Natural killer cell treated with Interleukin-12 subunit alpha and Interleukin-12 subunit beta and Interleukin-15 and Interleukin-18, amount 100 ng/mL, for 72 hours (primary cell): ENCODE measurements at regions not wholly inside any gene's neighbourhood (a gene's known extent, or its start where the extent isn't known, plus 50 kb on each side); places are given as distances from the start of the nearest gene placed in this dataset.

Source experiments
- ATAC-seq, 2 donors: fragments of 150-1000 bp; cut with Tn5 transposase in 1 of 2; sonication (Bioruptor Pico), chemical (Tn5 transposase) in 1 of 2; 2 replicates each; pipeline ENCODE4 v1.10.0; 2021
- DNase-seq: peaks from one replicate; pipeline ENCODE4 v3.0.0; 2022; ENCODE audit warnings: low spot score
- H3K27ac Mint-ChIP-seq, 2 donors: 1 replicate in 1 of 2; 2 replicates in 1 of 2; pipeline ENCODE4 v1.8.0; 2022; ENCODE audit warnings: mixed read lengths in 2 of 2, mild to moderate bottlenecking in 1 of 2, moderate library complexity in 1 of 2
- H3K27me3 Mint-ChIP-seq, 2 donors: 1 replicate in 1 of 2; 2 replicates in 1 of 2; pipeline ENCODE4 v1.8.0; 2022; ENCODE audit warnings: mixed read lengths in 2 of 2
- H3K36me3 Mint-ChIP-seq: one replicate; pipeline ENCODE4 v1.8.0; 2022; ENCODE audit warnings: mixed read lengths
- H3K4me1 Mint-ChIP-seq, 2 donors: 1 replicate in 1 of 2; 2 replicates in 1 of 2; pipeline ENCODE4 v1.8.0; 2022; ENCODE audit warnings: low read depth in 2 of 2, mixed read lengths in 2 of 2, mild to moderate bottlenecking in 1 of 2
- H3K4me3 Mint-ChIP-seq: one replicate; pipeline ENCODE4 v1.8.0; 2022; ENCODE audit warnings: mixed read lengths
- H3K9me3 Mint-ChIP-seq: 2 replicates; pipeline ENCODE4 v1.8.0; 2022; ENCODE audit warnings: mixed read lengths

GRCh38 chr21:16071761-16072160, 342.0 kb downstream of the USP25 start:
- ATAC-seq (no peak), DNase-seq (no peak)
- Mint-ChIP-seq H3K36me3 (no peaks in the 10 kb centered on the region), H3K9me3 (no peaks in the 10 kb centered on the region), H3K4me1 (no peaks in the 10 kb centered on the region), H3K27me3 (no peaks in the 10 kb centered on the region), H3K27ac (no peak overlapping the region), H3K4me3 (no peak overlapping the region)

DNA sequence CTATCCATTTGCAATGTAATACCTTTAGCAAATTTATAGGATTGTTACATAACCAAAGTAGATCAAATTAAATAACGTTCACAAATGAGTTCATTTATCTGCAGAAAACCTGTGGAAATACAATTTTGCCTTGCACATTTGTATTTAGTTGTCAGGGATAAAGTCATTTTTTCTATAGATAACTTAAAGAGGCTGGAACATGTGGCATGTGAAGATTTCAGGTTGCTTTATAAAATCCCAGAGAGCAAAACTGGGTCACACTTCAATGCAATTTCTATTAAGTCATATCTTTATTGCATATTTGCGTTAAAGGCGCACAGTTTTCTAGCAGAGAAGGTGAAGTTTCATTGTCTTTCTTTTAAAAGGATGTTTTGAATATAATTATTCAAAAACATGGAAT, 342.4 kb downstream of the USP25 start:
- H3K9me3 Mint-ChIP-seq = no peaks in the 10 kb centered on the region
- no peaks in the 10 kb centered on the region for H3K36me3 Mint-ChIP-seq
- no peaks in the 10 kb centered on the region for H3K4me1 Mint-ChIP-seq
- no peak overlapping the region for H3K4me3 Mint-ChIP-seq
- no peak overlapping the region for H3K27ac Mint-ChIP-seq
- H3K27me3 Mint-ChIP-seq = no peaks in the 10 kb centered on the region
- DNase-seq (no peak), ATAC-seq (no peak)

- DNase-seq (no peak), ATAC-seq (no peak)
- Mint-ChIP-seq H3K9me3 (no peaks in the 10 kb centered on the region), H3K4me1 (no peaks in the 10 kb centered on the region), H3K4me3 (no peak overlapping the region), H3K27me3 (no peaks in the 10 kb centered on the region), H3K27ac (no peak overlapping the region), H3K36me3 (no peaks in the 10 kb centered on the region)
Measured at GRCh38 chr21:16072737-16073136, 343.0 kb downstream of the USP25 start.

GRCh38 chr21:16073586-16073985, 343.8 kb downstream of the USP25 start:
- H3K4me1 Mint-ChIP-seq = no peaks in the 10 kb centered on the region
- no peak overlapping the region for H3K4me3 Mint-ChIP-seq
- no peak for DNase-seq
- H3K9me3 Mint-ChIP-seq = no peaks in the 10 kb centered on the region
- no peaks in the 10 kb centered on the region for H3K27me3 Mint-ChIP-seq
- H3K27ac Mint-ChIP-seq = no peak overlapping the region
- no peak for ATAC-seq
- no peaks in the 10 kb centered on the region for H3K36me3 Mint-ChIP-seq

GRCh38 chr21:16074950-16075489, 345.2 kb downstream of the USP25 start:
- Mint-ChIP-seq H3K4me1 (no peaks in the 10 kb centered on the region), H3K27me3 (no peaks in the 10 kb centered on the region), H3K4me3 (no peak overlapping the region), H3K9me3 (no peaks in the 10 kb centered on the region), H3K27ac (no peak overlapping the region), H3K36me3 (no peaks in the 10 kb centered on the region)
- ATAC-seq (no peak), DNase-seq (no peak)

GRCh38 chr21:16075649-16076282, 346.0 kb downstream of the USP25 start:
- no peak overlapping the region for H3K27ac Mint-ChIP-seq
- H3K4me3 Mint-ChIP-seq = no peak overlapping the region
- no peaks in the 10 kb centered on the region for H3K36me3 Mint-ChIP-seq
- ATAC-seq (no peak), DNase-seq (no peak)
- no peaks in the 10 kb centered on the region for H3K4me1 Mint-ChIP-seq
- H3K9me3 Mint-ChIP-seq = no peaks in the 10 kb centered on the region
- H3K27me3 Mint-ChIP-seq = no peaks in the 10 kb centered on the region

DNA sequence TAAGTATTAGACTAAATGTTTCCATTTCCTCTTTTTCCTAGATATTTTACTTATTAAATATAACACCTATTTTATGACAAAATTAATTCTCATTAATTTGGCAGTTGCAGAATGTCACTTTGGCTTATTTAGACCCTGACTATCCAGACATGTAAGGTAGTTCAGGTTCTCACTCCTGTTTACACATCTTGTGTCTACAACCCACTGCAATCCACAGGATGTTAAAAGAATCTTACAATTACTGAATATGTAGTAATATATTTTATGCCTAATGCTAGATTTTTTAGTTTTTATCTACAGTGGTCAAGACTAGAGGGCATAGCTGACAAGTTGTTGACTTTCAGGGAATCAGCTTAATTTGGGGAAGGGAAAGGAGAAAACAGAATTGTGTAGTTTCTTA, 346.7 kb downstream of the USP25 start:
- Mint-ChIP-seq H3K36me3 (no peaks in the 10 kb centered on the region), H3K27ac (no peak overlapping the region), H3K9me3 (no peaks in the 10 kb centered on the region), H3K27me3 (no peaks in the 10 kb centered on the region), H3K4me1 (no peaks in the 10 kb centered on the region), H3K4me3 (no peak overlapping the region)
- DNase-seq (no peak), ATAC-seq (no peak)

GRCh38 chr21:16078382-16078781, 348.6 kb downstream of the USP25 start:
- no peaks in the 10 kb centered on the region for H3K36me3 Mint-ChIP-seq
- H3K4me1 Mint-ChIP-seq = no peaks in the 10 kb centered on the region

GRCh38 chr21:16079830-16080229, 350.0 kb downstream of the USP25 start:
- ATAC-seq (no peak), DNase-seq (no peak)
- no peaks in the 10 kb centered on the region for H3K36me3 Mint-ChIP-seq
- H3K4me1 Mint-ChIP-seq = no peaks in the 10 kb centered on the region
- H3K4me3 Mint-ChIP-seq = no peak overlapping the region
- H3K27ac Mint-ChIP-seq = no peak overlapping the region
- H3K27me3 Mint-ChIP-seq = no peaks in the 10 kb centered on the region
- no peaks in the 10 kb centered on the region for H3K9me3 Mint-ChIP-seq

More at GRCh38 chr21:16078382-16078781, 348.6 kb downstream of the USP25 start:
- H3K4me3 Mint-ChIP-seq = no peak overlapping the region
- ATAC-seq = no peak
- no peaks in the 10 kb centered on the region for H3K9me3 Mint-ChIP-seq
- DNase-seq = no peak
- no peaks in the 10 kb centered on the region for H3K27me3 Mint-ChIP-seq
- no peak overlapping the region for H3K27ac Mint-ChIP-seq

- no peak overlapping the region for H3K4me3 Mint-ChIP-seq
- H3K27me3 Mint-ChIP-seq = no peaks in the 10 kb centered on the region
- DNase-seq (no peak), ATAC-seq (no peak)
- H3K9me3 Mint-ChIP-seq = no peaks in the 10 kb centered on the region
- H3K4me1 Mint-ChIP-seq = no peaks in the 10 kb centered on the region
- H3K27ac Mint-ChIP-seq = no peak overlapping the region
- H3K36me3 Mint-ChIP-seq = no peaks in the 10 kb centered on the region
Measured at GRCh38 chr21:16081304-16081703, 351.5 kb downstream of the USP25 start.

DNA sequence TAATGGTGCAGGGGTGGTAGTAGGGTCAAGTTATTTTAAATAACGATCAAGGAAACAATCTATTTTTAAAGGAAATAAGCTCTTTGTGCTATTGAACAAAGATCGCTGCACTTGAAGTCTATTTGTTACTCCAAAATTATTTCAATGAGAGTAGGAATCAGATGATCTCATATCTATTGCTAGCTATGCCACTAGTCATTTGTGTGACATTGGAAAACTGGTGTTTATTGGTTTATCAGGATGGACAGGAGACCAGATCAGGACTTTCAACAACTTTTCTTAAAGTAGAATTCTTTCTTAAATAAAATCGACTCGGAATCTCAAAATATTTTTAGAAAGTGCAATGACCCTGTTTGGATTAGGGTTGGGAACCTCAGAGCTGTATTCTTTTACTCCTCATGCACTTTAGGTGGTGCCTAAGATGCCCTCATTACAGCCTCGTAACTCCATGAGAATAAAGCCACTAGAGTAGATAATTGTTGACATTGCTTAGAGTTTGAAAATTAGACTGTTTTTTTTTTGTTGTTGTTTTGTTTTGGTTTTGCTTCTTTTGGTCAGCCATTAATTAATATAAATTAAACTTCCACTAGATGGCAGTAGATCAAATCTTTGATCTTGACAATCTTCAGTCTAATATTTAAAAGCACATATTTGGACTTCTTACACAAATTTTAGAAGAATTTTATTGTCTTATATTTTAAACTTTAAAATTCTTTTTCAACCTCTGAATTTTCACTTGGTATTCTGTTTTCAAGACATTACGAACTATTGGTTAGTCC, 352.4 kb downstream of the USP25 start:
- Mint-ChIP-seq H3K9me3 (no peaks in the 10 kb centered on the region), H3K27me3 (no peaks in the 10 kb centered on the region)

DNA sequence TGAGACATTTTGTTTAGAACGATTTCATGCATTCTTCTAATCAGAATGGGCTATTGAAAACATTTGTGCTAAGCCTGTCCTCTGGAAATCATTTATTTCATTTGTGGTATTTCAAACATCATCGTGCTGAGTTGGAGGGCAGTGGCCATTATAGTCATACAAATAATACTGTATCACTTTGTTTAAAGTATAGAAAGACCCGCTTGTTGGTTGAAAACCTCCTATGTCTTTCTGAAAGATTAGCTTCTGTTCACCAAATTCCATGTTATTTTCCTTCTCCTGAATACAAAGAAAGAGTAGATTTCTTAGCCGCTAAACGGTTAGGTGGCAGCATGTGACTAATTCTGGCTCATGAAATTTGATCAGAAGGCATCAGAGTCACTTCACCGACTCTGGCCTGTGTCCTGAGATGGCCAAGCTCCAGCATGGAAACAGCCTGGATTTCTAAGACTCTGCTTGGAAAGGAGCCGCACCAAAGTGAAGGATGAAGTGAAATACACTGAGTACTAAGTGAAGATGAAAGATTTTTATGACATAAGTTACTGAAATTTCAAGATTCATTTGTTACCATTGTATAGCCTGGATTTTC, 355.1 kb downstream of the USP25 start:
- no peak overlapping the region for H3K4me3 Mint-ChIP-seq
- H3K27me3 Mint-ChIP-seq = no peaks in the 10 kb centered on the region
- H3K36me3 Mint-ChIP-seq = no peaks in the 10 kb centered on the region
- H3K9me3 Mint-ChIP-seq = no peaks in the 10 kb centered on the region
- no peak overlapping the region for H3K27ac Mint-ChIP-seq
- DNase-seq = no peak
- H3K4me1 Mint-ChIP-seq = no peaks in the 10 kb centered on the region
- ATAC-seq = no peak

More for the DNA sequence above, 352.4 kb downstream of the USP25 start:
- no peak for ATAC-seq
- no peak overlapping the region for H3K4me3 Mint-ChIP-seq
- no peak for DNase-seq
- H3K27ac Mint-ChIP-seq = no peak overlapping the region
- H3K36me3 Mint-ChIP-seq = no peaks in the 10 kb centered on the region
- H3K4me1 Mint-ChIP-seq = no peaks in the 10 kb centered on the region

GRCh38 chr21:16085421-16085820, 355.6 kb downstream of the USP25 start:
- Mint-ChIP-seq H3K4me3 (no peak overlapping the region), H3K36me3 (no peaks in the 10 kb centered on the region), H3K4me1 (no peaks in the 10 kb centered on the region), H3K27ac (no peak overlapping the region), H3K9me3 (no peaks in the 10 kb centered on the region), H3K27me3 (no peaks in the 10 kb centered on the region)
- ATAC-seq (no peak), DNase-seq (no peak)

GRCh38 chr21:16086121-16086520, 356.3 kb downstream of the USP25 start:
- DNase-seq (no peak), ATAC-seq (no peak)
- Mint-ChIP-seq H3K27ac (no peak overlapping the region), H3K27me3 (no peaks in the 10 kb centered on the region), H3K9me3 (no peaks in the 10 kb centered on the region), H3K36me3 (no peaks in the 10 kb centered on the region), H3K4me3 (no peak overlapping the region), H3K4me1 (no peaks in the 10 kb centered on the region)
